NCI-H2227 (cell line): ENCODE measurements at regions not wholly inside any gene's neighbourhood (a gene's known extent, or its start where the extent isn't known, plus 50 kb on each side); places are given as distances from the start of the nearest gene placed in this dataset.

ENCODE experiments used
- DNase-seq: peaks from one replicate; lab custom pipeline; 2025; ENCODE audit not compliant: unreplicated experiment; lab: John Stamatoyannopoulos, UW

- DNase-seq, result peak; percentile 8
Observed at GRCh38 chr13:73972545-73972944, 161.7 kb downstream of the KLF12 start.

GRCh38 chr13:73971481-73971880 is 162.7 kb downstream of the KLF12 start:
- no peak for DNase-seq

GRCh38 chr13:73970421-73971055 is 163.7 kb downstream of the KLF12 start:
- no peak for DNase-seq

- DNase-seq, result no peak
Observed at GRCh38 chr13:73967397-73968165, 166.6 kb downstream of the KLF12 start.

GRCh38 chr13:73966331-73966730 is 167.9 kb downstream of the KLF12 start:
- DNase-seq, result no peak

GRCh38 chr13:73962284-73962683 is 171.9 kb downstream of the KLF12 start:
- no peak for DNase-seq

GRCh38 chr13:73961181-73961580 is 173.0 kb downstream of the KLF12 start:
- no peak for DNase-seq

GRCh38 chr13:73960474-73960873 is 173.7 kb downstream of the KLF12 start:
- DNase-seq, result no peak

GRCh38 chr13:73958657-73959397 is 175.4 kb downstream of the KLF12 start:
- DNase-seq, result no peak

- no peak for DNase-seq
Observed at GRCh38 chr13:73957889-73958288, 176.3 kb downstream of the KLF12 start.

GRCh38 chr13:73956795-73957408 is 177.3 kb downstream of the KLF12 start:
- DNase-seq, result no peak

GRCh38 chr13:73955977-73956500 is 178.2 kb downstream of the KLF12 start:
- DNase-seq, result no peak

GRCh38 chr13:73954808-73955207 is 179.4 kb downstream of the KLF12 start:
- DNase-seq, result no peak

- DNase-seq, result no peak
Observed at GRCh38 chr13:73952648-73953047, 181.6 kb downstream of the KLF12 start.

- DNase-seq, result no peak
Observed at GRCh38 chr13:73948848-73949529, 185.2 kb downstream of the KLF12 start.

- DNase-seq, result peak; percentile 9
Observed at GRCh38 chr13:73945871-73946270, 188.3 kb downstream of the KLF12 start.

- no peak for DNase-seq
Observed at GRCh38 chr13:73945382-73945781, 188.8 kb downstream of the KLF12 start.

GRCh38 chr13:73943965-73944233 is 190.3 kb downstream of the KLF12 start:
- DNase-seq, result no peak

GRCh38 chr13:73943137-73943964 is 190.9 kb downstream of the KLF12 start:
- DNase-seq, result no peak

GRCh38 chr13:73941752-73942151 is 192.5 kb downstream of the KLF12 start:
- no peak for DNase-seq
